Peyer's patch (tissue), 4 donors: ENCODE measurements at regions not wholly inside any gene's neighbourhood (a gene's known extent, or its start where the extent isn't known, plus 50 kb on each side); places are given as distances from the start of the nearest gene placed in this dataset.

ENCODE experiments used
- CTCF ChIP-seq, 6 experiments: fragments of 450-650 bp in 4 of 6; fragments of 200-600 bp in 2 of 6; sonication (generic) in 1 of 6; IDR thresholded peaks; one replicate each; pipeline ENCODE4 v1.5.1; 2017 to 2019; ENCODE audit warnings: antibody characterized with exemption in 6 of 6, mild to moderate bottlenecking in 3 of 6, moderate library complexity in 1 of 6
- POLR2A ChIP-seq, 2 donors: fragments of 450-650 bp; IDR thresholded peaks; one replicate each; pipeline ENCODE4 v1.5.1; 2017; ENCODE audit warnings: antibody characterized with exemption in 2 of 2, mild to moderate bottlenecking in 2 of 2, moderate library complexity in 2 of 2

GRCh38 chrX:39016556-39016955 lies 215.3 kb downstream of the MID1IP1 start:
- TF ChIP-seq CTCF (IDR thresholded peaks at IDR 0.05) (no peak), POLR2A (IDR thresholded peaks at IDR 0.05) (peak in 1 of 2 donors; percentile 38)
